ENCODE measurements at regions not wholly inside any gene's neighbourhood (a gene's known extent, or its start where the extent isn't known, plus 50 kb on each side); places are given as distances from the start of the nearest gene placed in this dataset.

GRCh38 chr17:13418891-13419290, 182.8 kb downstream of the HS3ST3A1 start:
- no peak for DNase-seq
- Mint-ChIP-seq H3K9me3 (peaks cover 0 to 2% of the 10 kb centered on the region in 2 donors), H3K27ac (no peak overlapping the region), H3K4me3 (no peak overlapping the region), H3K4me1 (no peaks in the 10 kb centered on the region), H3K36me3 (no peaks in the 10 kb centered on the region), H3K27me3 (ENCODE audit: low read depth in 2 of 2) (peaks cover 0 to 18% of the 10 kb centered on the region in 2 donors)
- no peaks in the 10 kb centered on the region for H3K4me1 ChIP-seq (ENCODE audit: control insufficient read depth, insufficient read depth, low read length)
- TF ChIP-seq, protein P1, sequence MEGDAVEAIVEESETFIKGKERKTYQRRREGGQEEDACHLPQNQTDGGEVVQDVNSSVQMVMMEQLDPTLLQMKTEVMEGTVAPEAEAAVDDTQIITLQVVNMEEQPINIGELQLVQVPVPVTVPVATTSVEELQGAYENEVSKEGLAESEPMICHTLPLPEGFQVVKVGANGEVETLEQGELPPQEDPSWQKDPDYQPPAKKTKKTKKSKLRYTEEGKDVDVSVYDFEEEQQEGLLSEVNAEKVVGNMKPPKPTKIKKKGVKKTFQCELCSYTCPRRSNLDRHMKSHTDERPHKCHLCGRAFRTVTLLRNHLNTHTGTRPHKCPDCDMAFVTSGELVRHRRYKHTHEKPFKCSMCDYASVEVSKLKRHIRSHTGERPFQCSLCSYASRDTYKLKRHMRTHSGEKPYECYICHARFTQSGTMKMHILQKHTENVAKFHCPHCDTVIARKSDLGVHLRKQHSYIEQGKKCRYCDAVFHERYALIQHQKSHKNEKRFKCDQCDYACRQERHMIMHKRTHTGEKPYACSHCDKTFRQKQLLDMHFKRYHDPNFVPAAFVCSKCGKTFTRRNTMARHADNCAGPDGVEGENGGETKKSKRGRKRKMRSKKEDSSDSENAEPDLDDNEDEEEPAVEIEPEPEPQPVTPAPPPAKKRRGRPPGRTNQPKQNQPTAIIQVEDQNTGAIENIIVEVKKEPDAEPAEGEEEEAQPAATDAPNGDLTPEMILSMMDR (IDR thresholded peaks at IDR 0.05): no peak
- intact Hi-C loops (cut with micrococcal nuclease): no loop called here
- H3K27ac ChIP-seq (ENCODE audit: low read length): no peak overlapping the region
- no peaks in the 10 kb centered on the region for H3K36me3 ChIP-seq (ENCODE audit: control insufficient read depth, insufficient read depth, low read length)
- WGBS (ENCODE audit: insufficient coverage): 70% methylated on average over 2 of the region's 2 CpGs
- H3K27me3 ChIP-seq (ENCODE audit: control insufficient read depth, insufficient read depth, low read length): no peaks in the 10 kb centered on the region
- no peak overlapping the region for H3K4me3 ChIP-seq (ENCODE audit: low read length)
- no peaks in the 10 kb centered on the region for H3K9me3 ChIP-seq (ENCODE audit: control insufficient read depth, insufficient read depth, low read length)
- no peak for ATAC-seq

GRCh38 chr17:13417381-13417950, 184.3 kb downstream of the HS3ST3A1 start:
- H3K9me3 Mint-ChIP-seq: peaks cover 0 to 2% of the 10 kb centered on the region in 2 donors
- ATAC-seq (no peak), DNase-seq (no peak)
- H3K27me3 Mint-ChIP-seq (ENCODE audit: low read depth in 2 of 2): peaks cover 0 to 18% of the 10 kb centered on the region in 2 donors
- H3K36me3 Mint-ChIP-seq: no peaks in the 10 kb centered on the region
- H3K4me3 ChIP-seq (ENCODE audit: low read length): no peak overlapping the region
- H3K4me1 Mint-ChIP-seq: no peaks in the 10 kb centered on the region
- no peak overlapping the region for H3K4me3 Mint-ChIP-seq
- H3K27ac Mint-ChIP-seq: no peak overlapping the region
- WGBS (ENCODE audit: insufficient coverage): 75% methylated on average over 2 of the region's 2 CpGs
- intact Hi-C loops (cut with micrococcal nuclease): no loop called here
- no peaks in the 10 kb centered on the region for H3K4me1 ChIP-seq (ENCODE audit: control insufficient read depth, insufficient read depth, low read length)
- no peaks in the 10 kb centered on the region for H3K36me3 ChIP-seq (ENCODE audit: control insufficient read depth, insufficient read depth, low read length)
- H3K9me3 ChIP-seq (ENCODE audit: control insufficient read depth, insufficient read depth, low read length): no peaks in the 10 kb centered on the region
- H3K27me3 ChIP-seq (ENCODE audit: control insufficient read depth, insufficient read depth, low read length): no peaks in the 10 kb centered on the region
- H3K27ac ChIP-seq (ENCODE audit: low read length): no peak overlapping the region
- TF ChIP-seq, protein P1 (IDR thresholded peaks at IDR 0.05): no peak

- H3K9me3 ChIP-seq (ENCODE audit: control insufficient read depth, insufficient read depth, low read length): no peaks in the 10 kb centered on the region
- Mint-ChIP-seq H3K4me1 (no peaks in the 10 kb centered on the region), H3K36me3 (no peaks in the 10 kb centered on the region), H3K27ac (no peak overlapping the region), H3K4me3 (no peak overlapping the region), H3K27me3 (ENCODE audit: low read depth in 2 of 2) (peaks cover 0 to 16% of the 10 kb centered on the region in 2 donors), H3K9me3 (peaks cover 0 to 2% of the 10 kb centered on the region in 2 donors)
- no peaks in the 10 kb centered on the region for H3K36me3 ChIP-seq (ENCODE audit: control insufficient read depth, insufficient read depth, low read length)
- H3K4me1 ChIP-seq (ENCODE audit: control insufficient read depth, insufficient read depth, low read length): no peaks in the 10 kb centered on the region
- DNase-seq: no peak
- TF ChIP-seq, protein P1 (IDR thresholded peaks at IDR 0.05): no peak
- H3K27ac ChIP-seq (ENCODE audit: low read length): no peak overlapping the region
- no peak overlapping the region for H3K4me3 ChIP-seq (ENCODE audit: low read length)
- WGBS (ENCODE audit: insufficient coverage): 62% methylated on average over 3 of the region's 3 CpGs
- ATAC-seq: no peak
- H3K27me3 ChIP-seq (ENCODE audit: control insufficient read depth, insufficient read depth, low read length): no peaks in the 10 kb centered on the region
- intact Hi-C loops (cut with micrococcal nuclease): no loop called here
Observed at GRCh38 chr17:13416748-13417363, 184.9 kb downstream of the HS3ST3A1 start.

All from natural killer cell (primary cell).